NCI-H2171 (cell line): ENCODE measurements at regions not wholly inside any gene's neighbourhood (a gene's known extent, or its start where the extent isn't known, plus 50 kb on each side); places are given as distances from the start of the nearest gene placed in this dataset.
"Not testable (repeated sequence)": the region's sequence is repeated elsewhere in the genome, so short reads cannot be mapped to it uniquely, and the experiment has no call there.

Experiments used
- DNase-seq: peaks from one replicate; lab custom pipeline; 2025; lab: John Stamatoyannopoulos, UW

DNA sequence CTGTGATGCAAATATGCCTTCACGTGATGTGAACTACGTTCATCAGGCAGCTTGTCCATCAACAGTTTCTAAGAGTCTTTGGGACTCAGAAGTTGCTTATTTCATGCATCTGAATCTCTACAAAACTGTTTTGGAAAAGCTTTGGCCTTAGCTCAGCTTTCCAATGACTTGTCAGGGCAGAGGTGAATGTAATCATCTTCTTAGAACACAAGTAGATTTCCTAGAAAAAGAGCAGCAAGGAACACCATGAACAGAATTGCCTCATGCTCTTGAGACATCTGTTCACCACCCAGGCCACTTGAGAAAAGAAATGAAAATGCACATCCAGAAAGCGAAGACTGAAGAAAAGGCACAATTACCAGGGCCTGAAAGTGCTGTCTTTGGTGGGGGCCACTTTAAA, 105.8 kb upstream of the PDHA1 start:
- DNase-seq = no peak

DNA sequence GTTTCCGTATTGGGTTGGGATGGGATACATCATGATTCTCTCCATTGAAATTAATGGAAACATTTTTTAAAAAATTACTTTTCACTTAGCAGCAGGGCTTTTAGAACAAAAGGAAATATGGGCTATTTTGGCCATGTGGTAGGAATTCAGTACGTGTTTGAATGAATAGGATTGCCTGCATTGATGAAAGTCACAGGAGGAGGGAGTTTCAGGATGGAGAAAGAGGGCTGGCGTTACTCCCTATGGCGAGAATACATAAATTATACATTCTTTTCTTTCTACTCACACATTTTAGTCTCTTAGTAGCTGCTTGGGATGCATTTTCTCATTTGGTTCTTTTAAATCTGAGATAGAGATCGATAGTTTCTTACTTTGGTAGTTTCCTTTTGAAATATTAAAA, 100.3 kb upstream of the PDHA1 start:
- DNase-seq = no peak

DNA sequence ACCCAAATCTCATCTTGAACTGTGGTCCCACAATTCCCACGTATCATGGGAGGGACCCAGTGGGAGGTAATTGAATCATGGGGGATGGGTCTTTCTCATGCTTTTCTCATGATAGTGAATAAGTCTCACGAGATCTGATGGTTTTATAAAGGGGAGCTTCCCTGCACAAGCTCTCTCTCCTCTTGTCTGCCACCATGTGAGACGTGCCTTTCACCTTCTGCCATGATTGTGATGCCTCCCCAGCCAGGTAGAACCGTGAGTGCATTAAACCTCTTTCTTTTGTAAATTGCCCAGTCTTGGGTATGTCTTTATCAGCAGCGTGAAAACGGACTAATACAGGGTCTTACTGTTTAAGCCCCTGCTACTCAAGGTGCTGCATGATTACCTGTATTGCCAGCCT, 98.8 kb upstream of the PDHA1 start:
- DNase-seq = not testable (repeated sequence)

DNA sequence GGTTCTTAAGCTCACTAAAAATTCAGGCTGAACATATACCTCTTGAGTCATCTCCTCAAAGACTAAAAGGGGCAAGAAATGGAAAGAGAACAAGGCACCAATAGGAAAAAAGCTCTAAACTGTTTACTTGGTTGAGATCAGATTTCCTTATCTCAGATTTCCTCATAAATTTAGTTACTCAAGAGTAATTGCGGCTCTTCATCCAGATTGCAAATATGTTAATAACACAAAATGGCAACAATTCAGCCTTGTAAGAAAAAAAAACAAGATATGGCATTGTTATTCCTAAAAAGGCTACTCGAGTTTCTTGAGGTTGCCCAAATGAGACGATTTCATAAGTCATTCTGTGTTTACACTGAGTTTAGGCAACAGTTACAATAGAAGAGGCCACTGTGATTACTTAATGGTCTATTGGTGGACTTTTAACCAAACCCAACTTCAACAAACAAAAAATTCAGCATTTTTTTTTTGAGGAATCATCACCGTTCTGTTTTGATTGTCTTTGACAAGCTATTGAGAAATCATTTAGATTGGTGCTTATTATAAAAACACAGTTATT, 97.9 kb upstream of the PDHA1 start:
- no peak for DNase-seq

DNA sequence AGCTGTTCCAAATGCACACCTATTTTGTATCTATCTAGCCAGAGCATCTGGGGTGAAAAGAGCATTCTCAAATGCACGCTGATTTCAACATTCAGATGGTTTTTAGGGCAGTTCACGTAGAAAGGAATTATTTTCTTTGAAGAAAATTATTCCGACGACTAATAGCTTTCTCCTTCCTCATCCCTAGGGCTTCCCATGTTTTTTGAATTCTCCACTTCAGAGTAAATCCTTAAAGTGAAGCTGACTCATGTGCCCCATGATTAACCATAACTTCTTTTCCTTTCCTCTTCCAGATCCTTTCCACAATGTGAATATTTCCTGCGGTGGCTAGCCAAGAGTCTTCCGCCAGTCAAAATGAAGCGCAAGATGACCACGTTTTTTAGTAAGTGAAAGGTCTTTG, 86.7 kb upstream of the PDHA1 start:
- no peak for DNase-seq

DNA sequence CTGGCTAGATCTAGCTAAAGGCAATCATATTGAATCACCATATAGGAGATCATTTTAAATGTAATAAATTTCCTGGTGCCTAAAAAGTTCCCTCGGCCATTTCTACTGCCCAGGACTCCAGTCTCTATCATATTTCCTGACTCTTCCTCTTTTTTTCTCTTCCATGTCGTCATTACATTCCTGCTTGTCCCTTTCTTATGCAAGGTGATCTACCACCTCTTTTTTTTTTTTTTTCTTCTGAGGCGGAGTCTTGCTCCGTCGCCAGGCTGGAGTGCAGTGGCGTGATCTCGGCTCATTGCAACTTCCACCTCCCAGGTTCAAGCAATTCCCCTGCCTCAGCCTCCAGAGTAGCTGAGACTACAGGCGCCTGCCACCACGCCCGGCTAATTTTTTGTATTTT, 82.7 kb upstream of the PDHA1 start:
- DNase-seq = not testable (repeated sequence)

DNA sequence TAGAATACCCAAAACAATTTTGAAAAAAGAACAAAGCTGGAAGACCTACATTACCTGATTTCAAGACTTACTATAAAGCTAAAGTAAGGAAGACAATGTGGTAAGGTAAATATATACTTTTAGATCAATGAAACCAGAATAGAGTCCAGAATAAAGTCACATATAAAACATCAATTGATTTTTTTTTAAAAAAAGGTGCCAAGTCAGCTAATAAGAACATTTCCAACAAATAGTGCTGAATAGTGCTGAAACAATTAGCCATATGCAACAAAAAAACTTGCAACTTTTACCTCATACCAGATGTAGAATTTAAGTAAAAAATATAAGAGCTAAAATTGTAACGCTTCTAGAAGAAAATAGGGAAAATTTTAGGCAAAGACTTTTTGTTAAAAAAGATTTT, 73.0 kb upstream of the PDHA1 start:
- DNase-seq = no peak

DNA sequence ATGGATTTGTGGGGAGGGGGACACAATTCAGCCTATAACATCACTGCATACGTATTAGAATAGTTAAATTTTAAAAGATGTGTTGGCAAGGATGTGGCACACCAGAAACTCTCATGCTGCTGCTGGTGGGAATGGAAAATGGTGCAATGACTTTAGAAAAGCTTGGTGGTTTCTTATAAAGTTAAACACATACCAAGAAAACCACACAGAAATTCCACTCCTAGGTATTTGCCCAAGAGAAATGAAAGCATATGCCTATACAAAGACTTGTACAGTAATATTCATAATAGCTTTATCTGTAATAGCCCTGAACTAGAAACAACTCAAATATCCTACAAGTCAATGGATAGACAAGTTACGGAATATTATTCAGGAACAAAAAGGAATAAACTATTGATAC, 71.3 kb upstream of the PDHA1 start:
- DNase-seq = no peak

DNA sequence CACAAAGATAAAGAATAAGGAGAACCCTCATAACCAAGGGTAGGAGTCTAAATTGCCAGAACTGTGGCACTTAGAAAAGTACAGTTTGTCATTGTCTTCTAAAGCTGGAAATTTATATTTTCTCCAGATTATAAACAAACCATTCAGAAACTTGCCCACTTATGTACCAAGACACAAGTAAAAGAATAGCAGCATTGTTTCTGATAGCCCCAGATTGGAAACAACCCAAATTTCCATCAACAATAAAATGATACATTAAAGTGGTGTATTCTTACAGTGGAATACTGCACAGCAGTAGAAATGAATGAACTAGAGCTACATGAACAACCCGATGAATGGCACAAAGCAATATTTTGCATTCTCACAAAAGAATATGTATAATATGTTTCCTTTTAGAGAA, 63.1 kb upstream of the PDHA1 start:
- no peak for DNase-seq

DNA sequence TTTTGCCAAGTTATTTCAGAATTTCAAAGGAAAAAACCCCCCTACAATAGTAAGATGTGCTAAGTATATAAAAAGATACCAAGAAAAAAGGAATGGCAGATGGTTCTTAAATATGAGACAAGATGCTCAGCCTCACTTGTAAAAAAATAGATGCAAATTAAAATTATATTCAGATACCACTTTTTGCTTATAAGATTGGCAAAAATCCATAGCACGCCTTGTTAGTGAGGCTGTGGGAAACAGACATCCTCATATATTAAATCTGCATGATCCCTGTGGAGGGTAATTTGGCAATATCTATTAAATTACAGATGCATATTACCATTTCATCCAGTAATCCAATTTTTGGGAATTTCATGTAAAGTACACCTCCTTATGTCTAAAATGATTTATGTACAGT, 62.5 kb upstream of the PDHA1 start:
- DNase-seq = no peak

DNA sequence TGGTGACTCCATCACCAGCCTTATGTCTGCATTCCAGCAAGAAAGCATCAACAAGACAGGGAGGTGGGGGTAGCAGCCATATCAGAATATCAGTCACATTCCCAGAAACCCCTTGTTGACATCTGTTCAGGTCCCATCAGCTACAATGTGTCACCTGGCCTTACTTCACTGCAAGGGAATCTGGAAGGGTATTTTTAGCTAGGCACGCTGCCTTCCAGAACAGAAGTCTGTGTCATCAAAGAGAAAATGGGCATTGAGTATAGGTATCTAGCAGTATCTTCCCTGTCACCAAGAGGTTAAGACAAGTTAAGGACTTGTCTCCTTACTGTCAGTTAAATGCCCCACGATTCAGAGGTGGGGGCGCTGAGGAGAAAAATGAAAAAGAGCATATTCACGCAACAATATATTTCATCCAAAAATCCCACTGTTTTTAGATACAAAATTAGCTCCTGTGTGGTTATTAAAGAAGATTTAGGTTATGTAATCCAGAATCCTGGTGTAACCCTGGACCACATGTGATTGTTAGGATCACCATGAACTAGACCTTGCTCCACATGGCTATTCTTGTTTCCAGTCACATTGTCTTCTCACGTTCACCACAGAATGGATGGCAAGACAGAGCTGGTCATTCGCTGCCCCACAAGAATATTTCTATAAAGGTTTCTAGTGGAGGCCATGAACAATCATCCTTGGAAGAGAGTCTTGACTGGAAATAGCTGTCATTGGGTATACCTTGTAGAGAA, 60.0 kb upstream of the PDHA1 start:
- no peak for DNase-seq

DNA sequence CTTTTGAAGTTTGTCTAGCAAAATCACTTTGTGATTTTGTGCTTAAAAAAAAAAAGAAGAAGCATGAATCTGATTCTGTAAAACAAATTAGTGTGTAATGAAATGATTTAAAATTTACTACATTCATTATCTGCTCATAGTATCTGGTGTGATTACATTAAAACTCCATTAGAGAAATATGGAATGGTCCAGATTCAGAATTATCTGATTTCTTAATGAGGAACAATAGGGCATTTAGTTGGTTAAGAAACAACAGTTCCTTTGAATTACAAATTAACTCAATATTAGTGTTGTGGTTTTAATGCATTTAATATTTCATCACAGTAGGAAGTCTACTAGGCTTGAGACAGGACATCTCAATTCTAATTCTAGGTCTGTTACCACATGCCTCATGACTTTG, 57.9 kb upstream of the PDHA1 start:
- DNase-seq = no peak

DNA sequence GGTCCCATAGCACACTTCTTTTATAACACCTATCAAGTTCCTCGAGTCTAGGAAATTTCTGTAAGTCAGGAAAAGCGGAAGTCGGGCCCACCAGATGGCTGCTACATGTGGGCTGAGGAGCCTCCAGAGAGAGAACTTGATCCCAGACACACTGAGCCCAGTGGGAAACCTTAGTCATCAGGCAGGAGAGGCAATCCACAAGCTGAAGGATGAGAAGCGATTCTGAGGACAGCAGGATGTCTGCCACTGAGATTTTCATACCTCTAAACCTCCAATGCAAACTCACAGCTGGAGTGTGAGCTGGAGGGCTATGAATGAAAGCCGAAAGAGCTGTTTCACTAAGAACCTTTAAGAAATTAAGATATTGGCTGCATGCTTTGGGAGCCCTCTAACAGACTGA, 52.6 kb upstream of the PDHA1 start:
- peak; percentile 47 for DNase-seq

DNA sequence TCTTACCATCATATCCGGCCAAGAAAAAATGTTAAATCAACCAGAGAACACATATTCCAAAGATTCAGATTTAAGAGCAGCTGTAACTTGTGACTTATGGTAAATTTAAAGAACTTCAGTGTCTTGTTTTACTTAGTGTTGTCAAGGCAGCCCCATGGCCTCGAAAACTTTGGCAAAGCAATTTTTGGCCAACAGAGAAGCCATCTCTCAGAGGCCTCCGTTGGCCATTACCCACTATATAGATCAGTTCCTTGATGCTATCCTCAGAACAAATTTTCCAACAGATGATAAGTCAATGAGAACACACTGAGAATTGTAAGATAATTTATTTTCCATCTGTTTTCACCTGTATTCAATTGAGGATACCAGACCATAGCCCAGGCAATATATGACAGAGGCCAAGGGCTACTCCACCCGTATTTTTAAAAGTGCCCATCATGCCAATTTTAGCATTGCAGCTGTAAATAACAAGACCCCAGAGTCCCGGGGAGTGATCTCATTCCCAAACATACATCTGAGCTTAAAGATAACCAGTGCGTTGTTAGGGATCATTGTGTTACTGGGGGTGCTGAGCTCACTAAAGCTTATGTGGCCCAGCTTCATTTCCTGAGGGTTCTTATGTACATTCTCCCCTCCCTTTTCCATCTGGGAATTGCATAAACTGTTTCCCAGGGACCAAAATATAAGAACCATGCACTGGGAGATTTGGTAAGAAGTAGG, 50.0 kb upstream of the PDHA1 start:
- no peak for DNase-seq
